OCI-LY3 (cell line): ENCODE measurements at regions not wholly inside any gene's neighbourhood (a gene's known extent, or its start where the extent isn't known, plus 50 kb on each side); places are given as distances from the start of the nearest gene placed in this dataset.

Experiments used
- H2AFZ ChIP-seq: fragments of 200-600, 300-600 bp; shearing (Covaris generic); 2 replicates; pipeline ENCODE4 v1.6.0; 2014; ENCODE audit warnings: antibody characterized with exemption, low read depth, low read length
- H3K27ac ChIP-seq: fragments of 200-600, 300-600 bp; sonication (generic); 2 replicates; pipeline ENCODE4 v1.5.1; 2014; ENCODE audit warnings: mild to moderate bottlenecking, low read length, moderate library complexity, mixed read lengths
- H3K27me3 ChIP-seq: fragments of 200-600, 300-600 bp; sonication (generic); 2 replicates; pipeline ENCODE4 v1.6.1; 2014; ENCODE audit warnings: low read depth, low read length, mixed read lengths
- H3K36me3 ChIP-seq: fragments of 200-600, 300-600 bp; sonication (generic); replicated peaks from 2 replicates; pipeline ENCODE3; 2014; ENCODE audit warnings: low read depth, low read length, mixed read lengths
- H3K4me1 ChIP-seq: fragments of 300-600, 200-600 bp; sonication (generic); 2 replicates; pipeline ENCODE4 v1.6.1; 2014; ENCODE audit warnings: low read length, mixed read lengths
- H3K4me2 ChIP-seq: fragments of 200-600, 300-600 bp; sonication (generic); 2 replicates; pipeline ENCODE4 v1.6.1; 2014; ENCODE audit warnings: low read length, mixed read lengths
- H3K4me3 ChIP-seq: fragments of 300-600, 200-600 bp; sonication (generic); 2 replicates; pipeline ENCODE4 v1.5.1; 2014; ENCODE audit warnings: antibody characterized with exemption, mild to moderate bottlenecking, low read length, moderate library complexity
- H3K79me2 ChIP-seq: fragments of 300-600, 200-600 bp; shearing (Covaris generic); 2 replicates; pipeline ENCODE4 v1.6.1; 2014; ENCODE audit warnings: mild to moderate bottlenecking, low read length, mixed read lengths
- H3K9ac ChIP-seq: fragments of 300-600, 200-600 bp; shearing (Covaris generic); 2 replicates; pipeline ENCODE4 v1.6.0; 2014; ENCODE audit warnings: mild to moderate bottlenecking, low read length, moderate library complexity
- H3K9me3 ChIP-seq: fragments of 200-600, 300-600 bp; shearing (Covaris generic); 2 replicates; pipeline ENCODE4 v1.6.1; 2014; ENCODE audit warnings: low read length, mixed read lengths; ENCODE audit not compliant: insufficient read depth
- H4K20me1 ChIP-seq: fragments of 200-600, 300-600 bp; sonication (generic); 2 replicates; pipeline ENCODE4 v1.6.1; 2016; ENCODE audit warnings: low read length, mixed read lengths; ENCODE audit not compliant: insufficient read depth
- EZH2phosphoT487 ChIP-seq: fragments of 200-600 bp; shearing (Covaris generic); IDR thresholded peaks from 2 replicates; pipeline ENCODE4 v1.6.1; 2018; ENCODE audit warnings: antibody characterized with exemption, mixed run types, low read depth
- TF ChIP-seq, protein P1 (sequence below): fragments of 200-600, 300-600 bp; sonication (generic); IDR thresholded peaks from 2 replicates; pipeline ENCODE4 v1.5.1; 2014; ENCODE audit warnings: antibody characterized with exemption, low read length, low read depth

DNA sequence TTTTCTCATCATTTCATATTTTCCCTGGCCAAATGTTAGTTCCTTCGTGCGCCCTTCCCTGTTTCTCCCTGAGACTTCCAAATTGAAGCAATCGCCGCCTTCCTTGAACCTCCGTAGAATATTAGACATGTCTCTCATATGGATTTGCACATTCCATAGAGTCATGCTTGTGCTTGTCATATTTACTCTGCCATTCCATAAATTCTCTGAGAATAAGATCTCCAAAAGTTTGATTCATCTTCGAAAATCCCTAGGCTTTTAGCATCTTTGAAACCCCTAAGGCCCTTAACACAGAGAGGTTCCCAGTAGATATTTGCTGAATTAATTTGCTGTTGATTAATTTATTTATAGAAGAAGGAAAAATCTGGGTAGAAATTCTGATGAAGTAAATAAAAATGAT lies 202.2 kb upstream of the PIK3C3 start:
- Histone ChIP-seq H3K4me2 (no peak overlapping the region), H3K4me3 (no peak overlapping the region), H3K9me3 (no peaks in the 10 kb centered on the region), H2AFZ (no peak overlapping the region), H3K4me1 (peaks cover 5% of the 10 kb centered on the region; the same call in 1 of the 2 replicates), H3K27me3 (no peaks in the 10 kb centered on the region), H3K9ac (no peak overlapping the region), H3K27ac (no peak overlapping the region), H4K20me1 (no peaks in the 10 kb centered on the region), H3K79me2 (no peaks in the 10 kb centered on the region), H3K36me3 (no peaks in the 10 kb centered on the region)
- TF ChIP-seq, protein P1, sequence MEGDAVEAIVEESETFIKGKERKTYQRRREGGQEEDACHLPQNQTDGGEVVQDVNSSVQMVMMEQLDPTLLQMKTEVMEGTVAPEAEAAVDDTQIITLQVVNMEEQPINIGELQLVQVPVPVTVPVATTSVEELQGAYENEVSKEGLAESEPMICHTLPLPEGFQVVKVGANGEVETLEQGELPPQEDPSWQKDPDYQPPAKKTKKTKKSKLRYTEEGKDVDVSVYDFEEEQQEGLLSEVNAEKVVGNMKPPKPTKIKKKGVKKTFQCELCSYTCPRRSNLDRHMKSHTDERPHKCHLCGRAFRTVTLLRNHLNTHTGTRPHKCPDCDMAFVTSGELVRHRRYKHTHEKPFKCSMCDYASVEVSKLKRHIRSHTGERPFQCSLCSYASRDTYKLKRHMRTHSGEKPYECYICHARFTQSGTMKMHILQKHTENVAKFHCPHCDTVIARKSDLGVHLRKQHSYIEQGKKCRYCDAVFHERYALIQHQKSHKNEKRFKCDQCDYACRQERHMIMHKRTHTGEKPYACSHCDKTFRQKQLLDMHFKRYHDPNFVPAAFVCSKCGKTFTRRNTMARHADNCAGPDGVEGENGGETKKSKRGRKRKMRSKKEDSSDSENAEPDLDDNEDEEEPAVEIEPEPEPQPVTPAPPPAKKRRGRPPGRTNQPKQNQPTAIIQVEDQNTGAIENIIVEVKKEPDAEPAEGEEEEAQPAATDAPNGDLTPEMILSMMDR = no peak
- no peak for TF ChIP-seq EZH2phosphoT487

DNA sequence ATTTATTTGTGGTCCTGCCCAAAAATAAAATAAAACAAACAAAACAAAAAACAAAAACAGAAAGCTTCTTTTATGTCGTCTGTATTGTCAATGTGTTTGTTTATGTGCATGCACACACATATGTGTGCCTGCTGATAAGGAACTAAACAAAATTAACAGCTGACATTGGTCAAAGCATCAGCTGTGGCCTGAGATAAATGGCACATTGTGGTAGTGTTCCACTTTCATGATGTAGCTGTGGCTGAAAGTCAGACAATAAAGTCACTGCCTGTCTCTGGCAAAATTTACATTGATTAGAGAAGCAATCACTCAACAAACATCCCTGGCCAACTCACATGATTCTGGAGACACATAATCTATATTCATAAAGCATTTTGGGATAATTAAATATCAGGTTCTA lies 203.4 kb upstream of the PIK3C3 start:
- H3K4me2 ChIP-seq = no peak overlapping the region
- H3K27ac ChIP-seq = no peak overlapping the region
- TF ChIP-seq, protein P1 = no peak
- TF ChIP-seq EZH2phosphoT487 = no peak
- no peaks in the 10 kb centered on the region for H3K9me3 ChIP-seq
- no peak overlapping the region for H3K9ac ChIP-seq
- H3K79me2 ChIP-seq = no peaks in the 10 kb centered on the region
- no peaks in the 10 kb centered on the region for H3K27me3 ChIP-seq
- peaks cover 5% of the 10 kb centered on the region; the same call in 1 of the 2 replicates for H3K4me1 ChIP-seq
- H3K4me3 ChIP-seq = no peak overlapping the region
- no peaks in the 10 kb centered on the region for H3K36me3 ChIP-seq
- H2AFZ ChIP-seq = no peak overlapping the region
- no peaks in the 10 kb centered on the region for H4K20me1 ChIP-seq

DNA sequence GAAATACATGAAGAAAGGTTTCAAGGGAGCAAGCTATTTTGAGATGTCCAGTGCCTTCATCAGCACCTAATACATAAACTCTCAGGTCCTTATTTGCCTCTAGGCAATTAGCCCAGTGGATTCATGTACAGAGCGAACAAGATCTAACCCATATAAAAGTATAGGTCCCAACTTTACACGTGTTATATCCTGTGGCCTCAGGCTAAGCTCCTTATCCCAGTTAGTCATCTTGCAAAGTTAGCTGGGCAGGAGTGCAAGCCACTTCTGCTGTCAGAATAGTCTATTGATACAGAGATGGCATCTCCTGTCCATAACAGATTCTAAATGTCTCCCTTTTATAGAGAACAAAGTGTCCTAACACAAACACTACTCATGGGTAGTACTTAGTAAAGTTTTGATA lies 203.9 kb upstream of the PIK3C3 start:
- Histone ChIP-seq H3K4me1 (peaks cover 5% of the 10 kb centered on the region; the same call in 1 of the 2 replicates), H3K4me2 (no peak overlapping the region), H4K20me1 (no peaks in the 10 kb centered on the region), H3K27me3 (no peaks in the 10 kb centered on the region), H3K36me3 (no peaks in the 10 kb centered on the region), H2AFZ (no peak overlapping the region), H3K4me3 (no peak overlapping the region), H3K9ac (no peak overlapping the region), H3K79me2 (no peaks in the 10 kb centered on the region), H3K9me3 (no peaks in the 10 kb centered on the region), H3K27ac (no peak overlapping the region)
- TF ChIP-seq, protein P1 = no peak
- no peak for TF ChIP-seq EZH2phosphoT487

DNA sequence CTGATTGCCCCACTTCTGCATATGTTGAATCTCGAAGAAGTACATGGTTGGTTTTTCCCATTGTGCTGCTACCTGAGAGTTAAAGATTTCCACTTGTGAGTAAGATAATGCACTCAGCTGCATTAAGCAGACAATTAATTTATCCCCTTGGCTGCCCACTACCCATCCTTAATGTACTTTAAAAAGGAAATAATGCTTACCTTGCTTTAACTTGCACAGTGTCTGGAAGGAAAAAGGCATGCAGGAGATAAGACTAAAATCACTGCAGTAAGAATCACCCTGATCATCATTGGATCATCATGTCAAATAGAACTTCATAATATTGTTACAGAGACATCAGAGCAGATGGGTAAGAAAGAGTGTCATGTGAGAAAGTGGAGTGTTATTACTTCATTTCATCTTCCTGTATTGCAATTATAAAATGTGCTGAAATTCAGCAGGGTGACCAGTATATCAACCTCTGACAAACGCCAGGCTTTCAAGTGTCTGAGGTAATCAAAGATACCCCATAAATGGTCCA lies 207.3 kb upstream of the PIK3C3 start:
- Histone ChIP-seq H3K4me1 (peaks cover 3% of the 10 kb centered on the region; the same call in 1 of the 2 replicates), H3K4me2 (no peak overlapping the region), H2AFZ (no peak overlapping the region), H4K20me1 (no peaks in the 10 kb centered on the region), H3K27me3 (peaks cover 7% of the 10 kb centered on the region; the same call in 1 of the 2 replicates), H3K4me3 (no peak overlapping the region), H3K9me3 (no peaks in the 10 kb centered on the region), H3K79me2 (no peaks in the 10 kb centered on the region), H3K27ac (no peak overlapping the region), H3K36me3 (no peaks in the 10 kb centered on the region), H3K9ac (no peak overlapping the region)
- no peak for TF ChIP-seq EZH2phosphoT487
- TF ChIP-seq, protein P1 = no peak
